ENCODE measurements at regions not wholly inside any gene's neighbourhood (a gene's known extent, or its start where the extent isn't known, plus 50 kb on each side); places are given as distances from the start of the nearest gene placed in this dataset.
"Not testable (repeated sequence)": the region's sequence is repeated elsewhere in the genome, so short reads cannot be mapped to it uniquely, and the experiment has no call there.

DNA sequence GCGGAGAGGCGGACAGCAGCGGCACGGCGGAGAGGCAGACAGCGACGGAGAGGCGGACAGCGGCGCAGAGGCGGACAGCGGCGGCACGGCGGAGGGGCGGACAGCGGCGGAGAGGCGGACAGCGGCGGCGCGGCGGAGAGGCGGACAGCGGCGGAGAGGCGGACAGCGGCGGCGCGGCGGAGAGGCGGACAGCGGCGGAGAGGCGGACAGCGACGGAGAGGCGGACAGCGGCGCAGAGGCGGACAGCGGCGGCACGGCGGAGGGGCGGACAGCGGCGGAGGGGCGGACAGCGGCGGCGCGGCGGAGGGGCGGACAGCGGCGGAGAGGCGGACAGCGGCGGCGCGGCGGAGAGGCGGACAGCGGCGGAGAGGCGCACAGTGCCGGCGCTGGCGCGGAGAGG is 393.6 kb downstream of the GOLGA6L6 start:
- DNase-seq, result not testable (repeated sequence)

DNA sequence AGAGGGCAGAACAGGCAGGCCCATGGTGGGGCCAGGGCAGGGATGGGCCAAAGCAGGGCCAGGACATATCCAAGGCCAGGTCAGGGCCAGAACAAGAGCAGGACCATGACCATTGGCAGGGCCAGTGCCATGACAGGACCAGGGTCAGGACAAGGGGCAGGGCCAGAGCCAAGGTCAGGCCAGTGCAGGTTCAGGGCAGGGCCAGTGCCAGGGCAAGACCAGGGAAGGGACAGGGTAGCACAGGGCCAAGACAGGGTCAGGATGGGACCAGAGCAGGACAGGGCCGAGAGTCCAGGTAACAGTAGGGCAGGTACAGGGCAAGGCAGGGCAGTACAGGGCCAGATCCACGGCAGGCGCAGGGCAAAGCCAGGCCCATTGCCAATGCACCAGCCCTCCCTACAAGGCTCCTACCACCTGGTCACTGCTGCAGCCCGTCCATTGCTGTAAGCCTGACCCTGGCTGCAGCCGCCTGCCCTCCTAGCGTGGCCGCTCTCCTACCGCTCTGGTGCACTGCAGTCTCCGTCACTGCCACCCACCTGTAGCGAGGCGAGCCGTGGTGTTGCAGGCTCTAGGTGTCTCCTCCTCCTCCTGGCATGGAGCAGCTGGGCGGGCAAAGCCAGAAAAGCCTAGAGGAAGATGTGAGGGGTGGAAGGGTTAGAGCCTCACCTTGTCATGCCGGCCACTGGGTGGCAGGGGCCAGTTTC is 397.1 kb downstream of the GOLGA6L6 start:
- not testable (repeated sequence) for DNase-seq

DNA sequence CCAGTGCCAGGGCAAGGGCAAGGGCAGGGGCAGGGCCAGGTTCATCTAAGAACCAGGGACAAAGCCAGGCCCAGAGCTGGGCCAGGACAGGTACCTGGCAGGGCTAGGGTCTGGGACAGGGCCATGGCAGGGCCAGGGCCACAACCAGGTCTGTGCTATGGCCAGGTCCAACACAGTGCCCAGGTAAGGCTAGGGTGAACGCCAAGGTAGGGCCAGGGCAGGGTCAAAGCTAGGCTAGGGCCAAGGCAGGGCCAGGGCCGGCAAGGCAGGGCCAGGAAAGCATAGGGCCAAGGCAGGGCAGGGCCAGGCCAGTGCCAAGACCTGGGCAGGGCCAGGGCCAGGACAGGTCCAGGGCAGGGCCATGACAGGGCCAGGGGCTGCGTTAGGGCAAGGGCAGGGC is 398.7 kb downstream of the GOLGA6L6 start:
- not testable (repeated sequence) for DNase-seq

DNA sequence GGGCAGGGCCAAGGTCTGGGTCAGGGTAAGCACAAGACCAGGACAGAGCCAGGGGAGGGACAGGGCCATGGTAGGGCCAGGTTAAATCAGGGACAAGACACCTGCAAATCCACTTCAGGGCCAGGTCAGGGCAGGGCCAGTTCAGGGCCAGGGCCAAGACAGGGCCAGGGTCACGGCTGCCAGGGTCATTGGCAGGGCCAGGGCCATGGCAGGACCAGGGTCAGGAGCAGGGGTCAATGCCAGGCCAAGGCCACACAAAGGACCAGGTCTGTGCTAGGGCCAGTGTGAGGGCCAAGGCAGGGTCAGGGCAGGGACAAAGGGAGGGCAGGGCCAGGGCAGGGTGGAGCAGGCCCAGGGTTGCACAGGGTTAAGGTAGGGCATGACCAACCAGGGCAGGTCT is 399.2 kb downstream of the GOLGA6L6 start:
- DNase-seq, result not testable (repeated sequence)

DNA sequence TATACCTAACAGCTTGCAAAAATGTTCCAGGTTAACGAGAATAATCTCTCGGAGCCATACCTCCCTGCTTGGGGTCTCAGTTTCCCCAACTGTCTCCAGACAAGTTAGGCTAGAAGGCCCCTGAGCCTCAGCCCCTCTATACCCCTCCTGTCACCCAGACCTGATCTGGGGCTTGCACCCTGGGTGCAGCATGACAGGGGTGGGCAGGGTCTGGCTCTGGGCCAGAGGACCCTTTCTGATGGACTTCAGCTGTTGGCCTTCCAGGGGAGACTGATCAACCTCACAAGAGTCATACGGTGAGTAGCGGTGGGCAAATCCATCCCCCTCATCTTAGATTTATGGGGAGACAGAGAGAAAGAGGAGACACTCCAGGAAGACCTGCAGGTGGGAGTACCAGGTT is 416.9 kb downstream of the GOLGA6L6 start:
- DNase-seq, result not testable (repeated sequence)

DNA sequence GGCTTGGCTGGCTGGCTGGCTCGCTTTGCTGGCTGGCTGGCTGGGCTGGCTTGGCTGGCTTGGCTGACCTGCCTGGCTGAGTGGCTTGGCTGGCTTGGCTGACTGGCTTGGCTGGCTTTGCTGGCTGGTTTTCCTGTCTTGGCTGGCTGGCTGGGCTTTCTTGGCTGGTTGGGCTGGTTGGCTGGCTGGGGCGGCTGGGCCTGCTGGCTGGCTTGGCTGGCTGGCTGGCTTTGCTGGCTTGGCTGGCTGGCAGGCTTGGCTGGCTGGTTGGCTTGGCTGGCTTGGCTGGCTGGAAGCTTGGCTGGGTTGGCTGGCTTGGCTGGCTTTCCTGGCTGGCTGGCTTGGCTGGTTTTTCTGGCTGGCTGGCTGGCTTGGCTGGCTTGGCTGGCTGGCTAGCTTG is 435.6 kb downstream of the GOLGA6L6 start:
- DNase-seq, result no peak

DNA sequence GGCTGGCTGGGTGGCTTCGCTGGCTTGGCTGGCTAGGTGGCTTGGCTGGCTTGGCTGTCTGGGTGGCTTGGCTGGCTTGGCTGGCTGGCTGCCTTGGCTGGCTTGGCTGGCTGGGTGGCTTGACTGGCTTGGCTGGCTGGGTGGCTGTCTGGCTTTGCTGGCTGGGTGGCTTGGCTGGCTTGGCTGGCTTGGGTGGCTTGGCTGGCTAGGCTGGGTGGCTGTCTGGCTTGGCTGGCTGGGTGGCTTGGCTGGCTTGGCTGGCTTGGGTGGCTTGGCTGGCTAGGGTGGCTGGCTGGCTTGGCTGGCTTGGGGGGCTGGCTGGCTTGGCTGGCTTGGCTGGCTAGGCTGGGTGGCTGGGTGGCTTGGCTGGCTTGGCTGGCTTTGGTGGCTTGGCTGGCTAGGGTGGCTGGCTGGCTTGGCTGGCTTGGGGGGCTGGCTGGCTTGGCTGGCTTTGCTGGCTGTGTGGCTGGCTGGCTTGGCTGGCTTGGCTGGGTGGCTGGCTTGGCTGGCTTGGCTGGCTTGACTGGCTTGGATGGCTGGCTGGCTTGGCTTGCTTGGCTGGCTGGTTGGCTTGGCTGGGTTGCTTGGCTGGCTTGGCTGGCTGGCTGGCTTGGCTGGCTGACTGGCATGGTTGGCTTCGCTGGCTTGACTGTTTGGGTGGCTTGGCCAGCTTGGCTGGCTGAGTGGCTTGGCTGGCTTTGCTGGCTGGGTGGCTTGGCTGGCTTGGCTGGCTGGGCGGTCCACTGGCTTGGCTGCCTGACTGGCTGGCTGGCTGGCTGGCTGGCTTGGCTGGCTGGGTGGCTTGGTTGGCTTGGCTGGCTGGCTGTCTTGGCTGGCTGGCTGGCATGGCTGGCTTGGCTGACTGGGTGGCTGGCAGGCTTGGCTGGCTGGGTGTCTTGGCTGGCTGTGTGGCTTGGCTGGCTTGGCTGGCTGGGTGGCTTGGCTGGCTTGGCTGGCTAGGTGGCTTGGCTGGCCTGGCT is 436.3 kb downstream of the GOLGA6L6 start:
- not testable (repeated sequence) for DNase-seq

DNA sequence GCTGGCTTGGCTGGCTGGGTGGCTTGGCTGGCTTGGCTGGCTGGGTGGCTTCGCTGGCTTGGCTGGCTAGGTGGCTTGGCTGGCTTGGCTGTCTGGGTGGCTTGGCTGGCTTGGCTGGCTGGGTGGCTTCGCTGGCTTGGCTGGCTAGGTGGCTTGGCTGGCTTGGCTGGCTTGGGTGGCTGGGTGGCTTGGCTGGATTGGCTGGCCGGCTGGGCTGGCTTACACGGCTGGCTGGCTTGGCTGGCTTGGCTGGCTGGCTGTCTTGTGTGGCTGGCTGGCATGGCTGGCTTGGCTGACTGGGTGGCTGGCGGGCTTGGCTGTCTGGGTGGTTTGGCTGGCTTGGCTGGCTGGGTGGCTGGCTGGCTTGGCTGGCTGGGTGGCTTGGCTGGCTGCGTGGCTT is 437.0 kb downstream of the GOLGA6L6 start:
- DNase-seq, result not testable (repeated sequence)

DNA sequence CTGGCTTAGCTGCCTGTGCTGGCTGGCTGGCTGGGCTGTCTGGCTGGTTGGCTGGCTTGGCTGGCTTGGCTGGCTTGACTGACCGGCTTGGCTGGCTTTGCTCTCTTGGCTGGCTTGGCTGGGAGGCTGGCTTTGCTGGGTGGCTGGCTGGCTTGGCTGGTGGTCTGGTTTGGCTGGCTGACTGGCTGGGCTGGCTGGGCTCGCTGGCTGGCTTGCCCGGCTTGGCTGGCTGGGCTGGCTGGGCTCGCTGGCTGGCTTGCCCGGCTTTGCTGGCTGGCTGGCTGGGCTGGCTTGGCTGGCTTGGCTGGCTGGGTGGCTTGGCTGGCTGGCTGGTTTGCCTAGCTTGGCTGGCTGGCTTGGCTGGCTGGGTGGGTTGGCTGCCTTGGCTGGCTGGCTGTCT is 438.7 kb downstream of the GOLGA6L6 start:
- DNase-seq, result not testable (repeated sequence)

DNA sequence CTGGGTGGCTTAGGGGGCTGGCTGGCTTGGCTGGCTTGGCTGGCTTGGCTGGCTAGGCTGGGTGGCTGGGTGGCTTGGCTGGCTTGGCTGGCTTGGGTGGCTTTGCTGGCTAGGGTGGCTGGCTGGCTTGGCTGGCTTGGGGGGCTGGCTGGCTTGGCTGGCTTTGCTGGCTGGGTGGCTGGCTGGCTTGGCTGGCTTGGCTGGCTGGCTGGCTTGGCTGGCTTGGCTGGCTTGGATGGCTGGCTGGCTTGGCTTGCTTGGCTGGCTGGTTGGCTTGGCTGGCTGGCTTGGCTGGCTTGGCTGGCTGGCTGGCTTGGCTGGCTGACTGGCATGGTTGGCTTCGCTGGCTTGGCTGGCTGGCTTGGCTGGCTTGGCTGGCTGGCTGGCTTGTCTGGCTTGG is 439.4 kb downstream of the GOLGA6L6 start:
- not testable (repeated sequence) for DNase-seq

DNA sequence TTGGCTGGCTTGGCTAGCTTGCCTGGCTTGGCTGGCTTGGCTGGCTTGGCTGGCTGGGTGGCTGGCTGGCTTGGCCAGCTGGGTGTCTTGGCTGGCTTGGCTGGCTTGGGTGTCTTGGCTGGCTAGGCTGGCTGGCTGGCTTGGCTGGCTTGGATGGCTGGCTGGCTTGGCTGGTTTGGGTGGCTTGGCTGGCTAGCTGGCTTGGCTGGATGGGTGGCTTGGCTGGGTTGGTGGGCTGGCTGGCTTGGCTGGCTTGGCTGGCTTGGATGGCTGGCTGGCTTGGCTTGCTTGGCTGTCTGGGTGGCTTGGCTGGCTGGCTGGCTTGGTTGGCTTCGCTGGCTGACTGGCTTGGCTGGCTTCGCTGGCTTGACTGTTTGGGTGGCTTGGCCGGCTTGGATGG is 440.3 kb downstream of the GOLGA6L6 start:
- not testable (repeated sequence) for DNase-seq

DNA sequence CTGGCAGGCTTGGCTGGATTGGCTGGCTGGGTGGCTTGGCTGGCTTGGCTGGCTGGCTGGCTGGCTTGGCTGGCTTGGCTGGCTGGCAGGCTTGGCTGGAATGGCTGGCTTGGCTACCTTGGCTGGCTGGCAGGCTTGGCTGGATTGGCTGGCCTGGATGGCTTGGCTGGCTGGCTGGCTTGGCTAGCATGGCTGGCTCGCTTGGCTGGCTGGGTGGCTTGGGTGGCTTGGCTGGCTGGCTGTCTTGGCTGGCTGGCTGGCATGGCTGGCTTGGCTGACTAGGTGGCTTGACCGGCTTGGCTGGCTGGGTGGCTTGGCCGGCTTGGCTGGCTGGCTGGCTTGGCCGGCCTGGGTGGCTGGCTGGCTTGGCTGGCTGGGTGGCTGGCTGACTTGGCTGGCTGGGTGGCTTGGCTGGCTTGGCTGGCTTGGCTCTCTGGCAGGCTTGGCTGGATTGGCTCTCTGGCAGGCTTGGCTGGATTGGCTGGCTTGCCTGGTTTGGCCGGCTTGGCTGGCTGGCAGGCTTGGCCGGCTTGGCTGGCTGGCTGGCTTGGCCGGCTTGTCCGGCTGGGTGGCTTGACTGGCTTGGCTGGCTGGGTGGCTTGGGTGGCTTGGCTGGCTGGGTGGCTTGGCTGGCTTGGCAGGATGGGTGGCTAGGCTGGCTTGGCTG is 440.9 kb downstream of the GOLGA6L6 start:
- not testable (repeated sequence) for DNase-seq

DNA sequence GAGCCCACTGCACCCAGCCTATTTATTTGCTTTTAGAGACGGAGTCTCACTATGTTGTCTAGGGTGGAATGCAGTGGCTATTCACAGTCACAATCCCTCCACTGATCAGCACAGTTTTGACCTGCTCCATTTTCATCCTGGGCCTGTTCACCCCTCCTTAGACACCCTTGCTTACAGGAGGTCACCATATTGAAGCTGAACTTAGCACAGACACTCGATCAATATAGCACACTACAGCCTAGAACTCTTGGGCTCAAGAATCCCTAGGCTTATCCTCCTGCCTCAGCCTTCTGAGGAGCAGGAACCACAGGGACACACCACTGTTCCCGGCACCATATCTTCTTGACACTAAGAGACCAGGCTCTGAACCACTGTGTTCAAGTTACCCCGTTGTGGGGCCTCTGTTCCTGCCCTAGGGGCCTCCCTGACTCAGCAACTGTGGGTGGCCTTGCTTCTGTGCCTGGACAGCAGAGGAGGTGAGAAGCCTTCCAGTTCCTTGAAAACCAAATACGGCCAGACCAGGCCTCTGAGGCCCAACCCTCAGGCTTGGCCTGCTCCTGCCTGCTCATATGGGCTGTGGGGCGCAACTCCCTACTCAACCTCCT is 445.8 kb downstream of the GOLGA6L6 start:
- DNase-seq, result not testable (repeated sequence)

DNA sequence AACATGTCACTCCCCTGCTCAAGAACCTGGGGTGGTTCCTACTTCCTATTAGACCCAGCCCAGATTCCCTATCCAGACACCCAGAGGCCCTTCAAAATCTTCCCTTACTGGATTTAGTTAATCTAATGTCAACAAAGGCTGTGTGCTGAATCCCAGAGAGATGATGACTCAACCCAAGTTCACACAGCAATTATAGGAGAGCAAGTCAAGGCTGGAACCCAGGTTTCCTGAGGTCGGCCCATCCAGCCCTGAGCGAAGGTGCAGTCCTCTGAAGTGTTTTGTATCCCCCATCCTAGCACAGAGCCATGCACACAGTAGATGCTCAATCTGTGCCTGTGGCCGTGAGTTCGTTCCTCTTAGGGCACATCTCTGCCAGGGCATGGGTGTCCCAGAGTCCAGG is 452.1 kb downstream of the GOLGA6L6 start:
- DNase-seq, result not testable (repeated sequence)

DNA sequence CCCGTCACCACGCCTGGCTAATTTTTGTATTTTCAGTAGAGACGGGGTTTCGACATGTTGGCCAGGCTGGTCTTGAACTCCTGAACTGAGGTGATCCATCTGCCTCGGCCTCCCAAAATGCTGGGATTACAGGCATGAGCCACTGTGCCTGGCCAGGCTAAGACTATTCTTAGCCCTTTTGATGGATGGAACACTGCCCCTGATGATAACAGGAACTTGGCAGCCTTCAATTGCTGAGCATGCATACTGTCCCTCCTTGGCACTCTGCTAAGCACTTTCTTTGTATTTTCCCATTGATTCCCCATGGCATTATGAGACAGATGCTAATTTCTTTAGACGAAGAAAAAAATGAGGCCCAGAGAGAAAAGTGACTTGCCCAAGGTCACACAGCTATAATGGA is 457.6 kb downstream of the GOLGA6L6 start:
- not testable (repeated sequence) for DNase-seq

DNA sequence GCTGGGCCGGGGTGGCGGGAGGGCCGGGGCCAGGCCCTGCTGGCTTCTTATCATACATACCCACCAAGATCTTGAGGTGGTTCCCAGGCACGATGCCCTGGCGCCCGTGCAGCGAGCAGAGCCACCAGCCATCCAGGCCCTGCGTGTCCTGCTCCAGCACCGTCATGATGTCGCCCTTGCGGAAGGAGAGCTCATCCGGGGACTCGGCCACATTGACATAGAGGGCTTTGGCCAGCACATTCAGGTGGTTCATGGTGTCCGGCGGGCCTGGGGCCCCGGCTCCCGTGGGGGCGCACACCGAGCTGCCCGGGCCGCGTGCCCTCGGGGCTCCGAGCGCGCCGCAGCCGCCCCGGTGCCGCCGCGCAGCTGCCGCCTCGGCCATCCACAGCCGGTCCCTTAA is 467.5 kb downstream of the GOLGA6L6 start:
- DNase-seq, result not testable (repeated sequence)

DNA sequence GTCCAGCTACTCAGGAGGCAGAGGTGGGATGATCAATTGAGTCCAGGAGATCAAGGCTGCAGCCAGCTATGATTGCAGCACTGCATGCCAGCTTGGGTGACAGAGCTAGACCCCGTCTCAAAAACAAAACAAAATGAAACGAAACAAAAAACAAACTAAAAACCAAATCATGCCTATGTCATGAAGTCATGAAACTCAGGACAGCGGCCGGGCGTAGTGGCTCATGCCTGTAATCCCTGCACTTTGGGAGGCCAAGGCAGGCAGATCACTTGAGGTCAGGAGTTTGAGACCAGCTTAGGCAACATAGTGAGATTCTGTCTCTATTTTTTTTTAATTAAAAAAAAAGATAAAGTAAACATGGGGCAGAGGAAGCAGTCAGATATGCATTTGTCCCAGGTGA is 472.6 kb downstream of the GOLGA6L6 start:
- not testable (repeated sequence) for DNase-seq

DNA sequence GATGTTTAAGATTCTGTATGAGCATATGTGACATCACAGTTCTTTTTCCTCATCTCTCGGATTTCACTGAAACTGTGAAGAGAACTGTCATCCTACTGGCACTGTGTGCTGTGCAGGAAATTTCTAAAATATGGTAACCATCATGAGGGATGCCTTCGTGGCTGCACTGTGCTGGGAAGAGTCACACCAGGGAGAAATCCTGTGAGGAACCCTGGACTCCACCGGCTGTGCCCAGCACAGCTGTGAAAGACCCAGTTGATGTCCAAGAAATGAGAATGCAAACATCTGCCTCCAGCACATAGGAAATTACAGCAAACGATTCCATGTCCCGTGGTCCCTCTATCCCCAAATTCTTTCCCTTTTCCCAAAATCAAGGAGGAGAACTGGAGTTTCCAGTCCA is 475.4 kb downstream of the GOLGA6L6 start:
- DNase-seq, result not testable (repeated sequence)

DNA sequence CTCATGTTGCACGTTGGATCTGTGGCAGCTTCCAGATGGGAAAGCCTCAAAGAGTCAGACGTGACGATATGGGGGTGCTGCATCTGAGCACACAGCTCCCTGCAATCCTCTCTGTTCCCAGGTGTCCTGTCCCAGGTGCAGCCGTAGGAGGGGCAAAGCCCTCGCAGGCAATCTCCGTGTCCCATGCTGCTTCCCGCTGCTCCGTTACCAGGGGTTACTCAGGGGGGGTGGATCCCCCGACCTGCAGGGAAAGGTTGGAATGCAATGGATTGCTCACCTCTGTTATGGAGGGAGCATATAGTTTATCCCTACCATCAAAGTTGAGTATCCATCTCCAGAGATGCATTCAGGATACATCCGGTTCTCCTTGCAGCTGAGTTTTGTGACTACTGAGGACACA is 476.1 kb downstream of the GOLGA6L6 start:
- not testable (repeated sequence) for DNase-seq

DNA sequence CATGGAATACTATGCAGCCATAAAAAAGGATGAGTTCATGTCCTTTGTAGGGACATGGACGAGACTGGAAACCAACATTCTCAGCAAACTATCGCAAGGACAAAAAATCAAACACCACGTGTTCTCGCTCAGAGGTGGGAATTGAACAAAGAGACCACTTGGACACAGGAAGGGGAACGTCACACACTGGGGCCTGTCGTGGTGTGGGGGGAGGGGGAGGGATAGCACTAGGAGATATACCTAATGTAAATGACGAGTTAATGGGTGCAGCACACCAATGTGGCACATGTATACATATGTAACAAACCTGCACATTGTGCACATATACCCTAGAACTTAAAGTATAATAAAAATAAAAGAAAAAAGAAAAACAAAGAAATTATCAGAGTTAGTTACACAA is 478.4 kb downstream of the GOLGA6L6 start:
- not testable (repeated sequence) for DNase-seq

DNA sequence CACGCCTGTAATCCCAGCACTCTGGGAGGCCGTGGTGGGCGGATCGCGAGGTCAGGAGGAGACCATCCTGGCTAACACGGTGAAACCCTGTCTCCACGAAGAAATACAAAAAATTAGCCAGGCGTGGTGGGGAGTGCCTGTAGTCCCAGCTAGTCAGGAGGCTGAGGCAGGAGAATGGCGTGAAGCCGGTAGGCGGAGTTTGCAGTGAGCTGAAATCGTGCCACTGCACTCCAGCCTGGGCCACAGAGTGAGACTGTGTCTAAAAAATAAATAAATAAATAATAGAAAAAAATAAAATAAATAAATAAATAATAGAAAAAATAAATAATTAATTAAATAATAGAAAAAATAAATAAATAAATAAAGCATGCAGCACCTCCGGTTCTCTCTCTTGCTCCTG is 480.8 kb downstream of the GOLGA6L6 start:
- DNase-seq, result not testable (repeated sequence)

DNA sequence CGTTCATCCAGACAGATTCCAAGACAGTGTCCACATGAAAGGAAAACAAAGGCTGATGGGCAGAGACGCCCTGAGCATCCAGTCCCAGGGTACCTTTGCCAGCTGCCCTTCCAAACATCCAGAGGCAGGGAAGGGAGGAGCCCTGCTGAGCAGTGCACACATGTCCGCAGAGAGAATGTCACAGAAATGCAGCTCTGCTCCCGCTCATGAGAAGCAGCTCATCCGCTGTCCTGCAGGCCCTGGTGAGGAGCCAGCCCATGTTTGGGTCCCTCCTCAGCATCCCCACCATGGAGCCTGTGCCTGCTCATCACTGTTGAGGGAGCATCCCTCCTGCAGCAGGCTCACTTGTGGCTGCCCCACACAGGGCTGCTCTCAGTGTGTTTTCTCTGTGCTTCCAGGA is 484.7 kb downstream of the GOLGA6L6 start:
- not testable (repeated sequence) for DNase-seq

DNA sequence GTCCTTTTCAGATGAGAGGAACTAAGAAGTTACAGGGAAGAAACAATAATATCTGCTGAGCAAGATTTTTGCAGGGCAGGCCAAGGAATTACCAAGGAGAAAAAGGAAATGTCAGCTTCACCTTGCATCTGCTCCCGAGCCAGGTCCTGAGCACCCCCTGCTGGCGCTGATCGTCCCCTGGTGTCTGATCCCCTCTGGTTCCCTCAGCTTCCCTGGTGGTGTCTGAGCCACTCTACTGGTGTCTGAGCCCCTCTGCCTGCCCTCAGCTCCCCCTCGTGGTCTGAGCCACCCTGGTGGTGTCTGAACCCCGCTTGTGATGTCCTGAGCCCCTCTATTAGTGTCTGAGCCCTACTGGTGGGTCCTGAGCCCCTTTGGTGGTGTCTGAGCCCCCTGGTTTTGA is 485.7 kb downstream of the GOLGA6L6 start:
- DNase-seq, result not testable (repeated sequence)
